ENCODE measurements at regions not wholly inside any gene's neighbourhood (a gene's known extent, or its start where the extent isn't known, plus 50 kb on each side); places are given as distances from the start of the nearest gene placed in this dataset.

- TF ChIP-seq, protein P1, sequence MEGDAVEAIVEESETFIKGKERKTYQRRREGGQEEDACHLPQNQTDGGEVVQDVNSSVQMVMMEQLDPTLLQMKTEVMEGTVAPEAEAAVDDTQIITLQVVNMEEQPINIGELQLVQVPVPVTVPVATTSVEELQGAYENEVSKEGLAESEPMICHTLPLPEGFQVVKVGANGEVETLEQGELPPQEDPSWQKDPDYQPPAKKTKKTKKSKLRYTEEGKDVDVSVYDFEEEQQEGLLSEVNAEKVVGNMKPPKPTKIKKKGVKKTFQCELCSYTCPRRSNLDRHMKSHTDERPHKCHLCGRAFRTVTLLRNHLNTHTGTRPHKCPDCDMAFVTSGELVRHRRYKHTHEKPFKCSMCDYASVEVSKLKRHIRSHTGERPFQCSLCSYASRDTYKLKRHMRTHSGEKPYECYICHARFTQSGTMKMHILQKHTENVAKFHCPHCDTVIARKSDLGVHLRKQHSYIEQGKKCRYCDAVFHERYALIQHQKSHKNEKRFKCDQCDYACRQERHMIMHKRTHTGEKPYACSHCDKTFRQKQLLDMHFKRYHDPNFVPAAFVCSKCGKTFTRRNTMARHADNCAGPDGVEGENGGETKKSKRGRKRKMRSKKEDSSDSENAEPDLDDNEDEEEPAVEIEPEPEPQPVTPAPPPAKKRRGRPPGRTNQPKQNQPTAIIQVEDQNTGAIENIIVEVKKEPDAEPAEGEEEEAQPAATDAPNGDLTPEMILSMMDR (conservative IDR thresholded peaks at IDR 0.05; ENCODE audit: low read length), result no peak
- TF ChIP-seq EZH2phosphoT487 (IDR thresholded peaks at IDR 0.05; ENCODE audit: borderline replicate concordance, low read depth, low read length), result no peak
Observed at GRCh38 chr7:83796760-83797159, 147.8 kb upstream of the SEMA3E start.
